Neutrophil (primary cell): ENCODE measurements at regions not wholly inside any gene's neighbourhood (a gene's known extent, or its start where the extent isn't known, plus 50 kb on each side); places are given as distances from the start of the nearest gene placed in this dataset.

Experiments
- H3K27ac ChIP-seq: fragments of 200-600 bp; sonication (generic); 2 replicates; pipeline ENCODE4 v1.5.1; 2016; ENCODE audit warnings: mild to moderate bottlenecking, moderate library complexity
- H3K27me3 ChIP-seq: fragments of 200-600 bp; sonication (generic); 2 replicates; pipeline ENCODE4 v1.6.0; 2016; ENCODE audit warnings: mild to moderate bottlenecking
- H3K36me3 ChIP-seq: fragments of 200-600 bp; sonication (generic); 2 replicates; pipeline ENCODE4 v1.5.1; 2017
- H3K4me1 ChIP-seq, 2 experiments: fragments of 200-600 bp in 1 of 2; sonication (generic) in 1 of 2; 1 replicate in 1 of 2; 2 replicates in 1 of 2; pipeline versions ENCODE4 v1.5.1 to v1.6.1; 2013 to 2016; ENCODE audit warnings: low read depth in 1 of 2, low read length in 1 of 2, mild to moderate bottlenecking in 1 of 2, moderate library complexity in 1 of 2; ENCODE audit not compliant: control insufficient read depth in 1 of 2, insufficient read depth in 1 of 2
- H3K4me3 ChIP-seq, 2 experiments: fragments of 200-600 bp in 1 of 2; sonication (generic) in 1 of 2; 1 replicate in 1 of 2; 2 replicates in 1 of 2; pipeline ENCODE4 v1.5.1; 2013 to 2016; ENCODE audit warnings: low read depth in 1 of 2, low read length in 1 of 2, mild to moderate bottlenecking in 1 of 2, moderate library complexity in 1 of 2
- H3K9me3 ChIP-seq: fragments of 200-600 bp; sonication (generic); 2 replicates; pipeline ENCODE4 v1.5.1; 2016
- CTCF ChIP-seq: fragments of 200-600 bp; sonication (generic); IDR thresholded peaks from 2 replicates; pipeline ENCODE4 v1.5.1; 2016; ENCODE audit warnings: antibody characterized with exemption

DNA sequence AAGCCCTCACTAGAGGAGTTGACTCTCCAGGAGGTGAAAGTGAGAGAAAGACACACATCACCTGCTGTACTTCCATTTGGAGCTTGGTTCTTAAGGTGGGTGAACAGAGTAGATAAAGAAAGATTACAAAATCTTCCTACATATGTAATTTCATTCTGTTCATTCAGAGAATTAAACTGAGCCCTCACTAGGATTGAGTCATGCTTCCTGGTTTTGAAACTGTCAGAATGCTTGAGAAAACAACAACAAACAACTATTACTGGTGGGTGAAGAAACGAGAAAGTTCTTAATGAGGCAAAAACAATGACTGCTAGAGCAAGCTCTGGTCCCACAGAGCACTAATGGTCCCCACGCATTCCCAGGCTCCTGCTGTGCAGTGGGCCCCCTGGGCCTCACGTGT, 841.7 kb downstream of the VRK1 start:
- Histone ChIP-seq H3K4me3 (peak overlapping the region; percentile 30 to 39), H3K9me3 (no peaks in the 10 kb centered on the region), H3K27me3 (no peaks in the 10 kb centered on the region), H3K4me1 (peaks cover 53 to 58% of the 10 kb centered on the region in 2 experiments), H3K36me3 (no peaks in the 10 kb centered on the region), H3K27ac (peak overlapping the region; percentile 93)
- TF ChIP-seq CTCF: no peak

- no peaks in the 10 kb centered on the region for H3K9me3 ChIP-seq
- TF ChIP-seq CTCF: no peak
- H3K4me3 ChIP-seq: no peak overlapping the region
- H3K4me1 ChIP-seq: peaks cover 52 to 54% of the 10 kb centered on the region in 2 experiments
- H3K36me3 ChIP-seq: no peaks in the 10 kb centered on the region
- H3K27me3 ChIP-seq: no peaks in the 10 kb centered on the region
- H3K27ac ChIP-seq: peak overlapping the region; percentile 93
These were observed 842.8 kb downstream of the VRK1 start for GRCh38 chr14:97640031-97640430.

- no peaks in the 10 kb centered on the region for H3K9me3 ChIP-seq
- peaks cover 47 to 50% of the 10 kb centered on the region in 2 experiments for H3K4me1 ChIP-seq
- no peak overlapping the region for H3K4me3 ChIP-seq
- H3K27me3 ChIP-seq: no peaks in the 10 kb centered on the region
- peak overlapping the region; percentile 93 for H3K27ac ChIP-seq
- no peaks in the 10 kb centered on the region for H3K36me3 ChIP-seq
- no peak for TF ChIP-seq CTCF
These were observed 844.6 kb downstream of the VRK1 start for GRCh38 chr14:97641827-97642226.

- H3K4me1 ChIP-seq: peaks cover 39 to 42% of the 10 kb centered on the region in 2 experiments
- TF ChIP-seq CTCF: no peak
- no peak overlapping the region for H3K4me3 ChIP-seq
- H3K9me3 ChIP-seq: no peaks in the 10 kb centered on the region
- H3K36me3 ChIP-seq: no peaks in the 10 kb centered on the region
- no peaks in the 10 kb centered on the region for H3K27me3 ChIP-seq
- H3K27ac ChIP-seq: no peak overlapping the region
These were observed 845.4 kb downstream of the VRK1 start for GRCh38 chr14:97642631-97643030.

- Histone ChIP-seq H3K36me3 (no peaks in the 10 kb centered on the region), H3K27ac (no peak overlapping the region), H3K9me3 (no peaks in the 10 kb centered on the region), H3K27me3 (no peaks in the 10 kb centered on the region), H3K4me1 (peaks cover 24 to 25% of the 10 kb centered on the region in 2 experiments), H3K4me3 (no peak overlapping the region)
- no peak for TF ChIP-seq CTCF
These were observed 847.2 kb downstream of the VRK1 start for GRCh38 chr14:97644365-97644764.

GRCh38 chr14:97649752-97650151, 852.6 kb downstream of the VRK1 start:
- Histone ChIP-seq H3K4me1 (no peaks in the 10 kb centered on the region), H3K36me3 (no peaks in the 10 kb centered on the region), H3K4me3 (no peak overlapping the region), H3K27ac (no peak overlapping the region), H3K9me3 (no peaks in the 10 kb centered on the region), H3K27me3 (no peaks in the 10 kb centered on the region)
- no peak for TF ChIP-seq CTCF
